ENCODE measurements at regions not wholly inside any gene's neighbourhood (a gene's known extent, or its start where the extent isn't known, plus 50 kb on each side); places are given as distances from the start of the nearest gene placed in this dataset.

DNA sequence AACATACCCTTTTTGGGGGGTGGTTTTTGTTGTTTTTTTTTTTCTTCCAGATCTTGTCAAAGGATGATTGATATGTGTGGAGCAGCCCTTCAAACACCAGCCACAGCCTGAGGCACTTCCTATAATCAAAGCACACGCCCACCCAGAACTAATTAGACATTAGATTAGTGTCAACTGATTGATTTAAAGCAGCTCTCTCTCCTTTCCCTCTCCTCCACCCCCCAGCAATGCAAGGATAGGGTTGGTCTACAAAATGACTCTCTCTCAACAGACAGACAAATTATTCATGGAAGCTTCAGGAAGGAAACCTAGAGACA lies 250.3 kb upstream of the SOX9 start:
- Histone ChIP-seq H3K9me1 (replicated peaks; ENCODE audit: control insufficient read depth, extremely low read depth, insufficient read depth, low read length) (no peaks in the 10 kb centered on the region), H3K79me2 (ENCODE audit: control insufficient read depth, insufficient read depth, low read length) (no peaks in the 10 kb centered on the region), H2AFZ (ENCODE audit: low read depth, low read length) (no peak overlapping the region), H3K36me3 (ENCODE audit: control insufficient read depth in 2 of 2, extremely low read depth in 1 of 2, insufficient read depth in 2 of 2, low read length in 2 of 2) (no peaks in the 10 kb centered on the region), H3K9me3 (replicated peaks; ENCODE audit: control insufficient read depth, insufficient read depth, low read length) (peaks cover 7% of the 10 kb centered on the region), H3K27me3 (ENCODE audit: control insufficient read depth in 2 of 2, insufficient read depth in 2 of 2, low read length in 2 of 2) (no peaks in the 10 kb centered on the region), H3K9ac (replicated peaks; ENCODE audit: extremely low read depth, insufficient read depth, low read length) (no peak overlapping the region), H3K27ac (ENCODE audit: insufficient read depth, low read depth, low read length) (no peak overlapping the region), H4K20me1 (replicated peaks; ENCODE audit: control insufficient read depth, extremely low read depth, insufficient read depth, low read length) (no peaks in the 10 kb centered on the region), H3K4me2 (ENCODE audit: insufficient read depth, low read length) (no peak overlapping the region), H3K4me3 (replicated peaks in 1 of 3; ENCODE audit: insufficient read depth in 1 of 3, low read depth in 1 of 3, low read length in 3 of 3) (no peak overlapping the region), H3K4me1 (ENCODE audit: control insufficient read depth, extremely low read depth, insufficient read depth, low read length) (no peaks in the 10 kb centered on the region)
- no peak for TF ChIP-seq POLR2AphosphoS5 (IDR thresholded peaks at IDR 0.05; ENCODE audit: insufficient read depth, low read depth, low read length)
- no peak for TF ChIP-seq GATA2 (IDR thresholded peaks at IDR 0.05; ENCODE audit: insufficient read depth, insufficient read length, low read depth, low read length)
- no peak for TF ChIP-seq FOS (IDR thresholded peaks at IDR 0.05; ENCODE audit: borderline replicate concordance, insufficient read depth, low read length)
- TF ChIP-seq MYC (IDR thresholded peaks at IDR 0.05; ENCODE audit: low read depth, low read length) = no peak
- no peak for TF ChIP-seq JUN (IDR thresholded peaks at IDR 0.05; ENCODE audit: borderline replicate concordance, insufficient read depth, insufficient read length, low read depth)
- TF ChIP-seq, protein P1, sequence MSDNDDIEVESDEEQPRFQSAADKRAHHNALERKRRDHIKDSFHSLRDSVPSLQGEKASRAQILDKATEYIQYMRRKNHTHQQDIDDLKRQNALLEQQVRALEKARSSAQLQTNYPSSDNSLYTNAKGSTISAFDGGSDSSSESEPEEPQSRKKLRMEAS (IDR thresholded peaks at IDR 0.05; ENCODE audit: insufficient read depth, insufficient read length) = no peak
- no peak for TF ChIP-seq EZH2 (IDR thresholded peaks at IDR 0.05; ENCODE audit: borderline replicate concordance, low read depth, low read length, severe bottlenecking)
- no peak for TF ChIP-seq POLR2A (IDR thresholded peaks at IDR 0.05; ENCODE audit: low read depth, low read length)
- TF ChIP-seq, protein P2, sequence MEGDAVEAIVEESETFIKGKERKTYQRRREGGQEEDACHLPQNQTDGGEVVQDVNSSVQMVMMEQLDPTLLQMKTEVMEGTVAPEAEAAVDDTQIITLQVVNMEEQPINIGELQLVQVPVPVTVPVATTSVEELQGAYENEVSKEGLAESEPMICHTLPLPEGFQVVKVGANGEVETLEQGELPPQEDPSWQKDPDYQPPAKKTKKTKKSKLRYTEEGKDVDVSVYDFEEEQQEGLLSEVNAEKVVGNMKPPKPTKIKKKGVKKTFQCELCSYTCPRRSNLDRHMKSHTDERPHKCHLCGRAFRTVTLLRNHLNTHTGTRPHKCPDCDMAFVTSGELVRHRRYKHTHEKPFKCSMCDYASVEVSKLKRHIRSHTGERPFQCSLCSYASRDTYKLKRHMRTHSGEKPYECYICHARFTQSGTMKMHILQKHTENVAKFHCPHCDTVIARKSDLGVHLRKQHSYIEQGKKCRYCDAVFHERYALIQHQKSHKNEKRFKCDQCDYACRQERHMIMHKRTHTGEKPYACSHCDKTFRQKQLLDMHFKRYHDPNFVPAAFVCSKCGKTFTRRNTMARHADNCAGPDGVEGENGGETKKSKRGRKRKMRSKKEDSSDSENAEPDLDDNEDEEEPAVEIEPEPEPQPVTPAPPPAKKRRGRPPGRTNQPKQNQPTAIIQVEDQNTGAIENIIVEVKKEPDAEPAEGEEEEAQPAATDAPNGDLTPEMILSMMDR (IDR thresholded peaks at IDR 0.05; ENCODE audit: extremely low read depth in 1 of 2, insufficient read depth in 1 of 2, low read depth in 1 of 2, low read length in 2 of 2) = no peak
- intact Hi-C loops (cut with micrococcal nuclease) (no loop called here), dilution Hi-C loops (cut with MboI; ENCODE audit: extremely low pct_ligation_motif_present, low sequenced_read_pairs) (no loop called here)
- POLR2A ChIA-PET = no interaction called here
- no TSS peak for BruUV-seq (replicated peaks)
- no peak for FAIRE-seq
- no peak for DNase-seq (ENCODE audit: low read depth, low spot score)
- CTCF ChIA-PET = no interaction called here

All from endothelial cell of umbilical vein (primary cell).